GM04503 (cell line): ENCODE measurements at regions not wholly inside any gene's neighbourhood (a gene's known extent, or its start where the extent isn't known, plus 50 kb on each side); places are given as distances from the start of the nearest gene placed in this dataset.

Experiments
- DNase-seq: peaks from one replicate; pipeline ENCODE4 v3.0.0-alpha.2; 2012; ENCODE audit warnings: low read depth

GRCh38 chr22:27144321-27144720 lies 486.9 kb downstream of the MIAT start:
- DNase-seq = no peak

DNA sequence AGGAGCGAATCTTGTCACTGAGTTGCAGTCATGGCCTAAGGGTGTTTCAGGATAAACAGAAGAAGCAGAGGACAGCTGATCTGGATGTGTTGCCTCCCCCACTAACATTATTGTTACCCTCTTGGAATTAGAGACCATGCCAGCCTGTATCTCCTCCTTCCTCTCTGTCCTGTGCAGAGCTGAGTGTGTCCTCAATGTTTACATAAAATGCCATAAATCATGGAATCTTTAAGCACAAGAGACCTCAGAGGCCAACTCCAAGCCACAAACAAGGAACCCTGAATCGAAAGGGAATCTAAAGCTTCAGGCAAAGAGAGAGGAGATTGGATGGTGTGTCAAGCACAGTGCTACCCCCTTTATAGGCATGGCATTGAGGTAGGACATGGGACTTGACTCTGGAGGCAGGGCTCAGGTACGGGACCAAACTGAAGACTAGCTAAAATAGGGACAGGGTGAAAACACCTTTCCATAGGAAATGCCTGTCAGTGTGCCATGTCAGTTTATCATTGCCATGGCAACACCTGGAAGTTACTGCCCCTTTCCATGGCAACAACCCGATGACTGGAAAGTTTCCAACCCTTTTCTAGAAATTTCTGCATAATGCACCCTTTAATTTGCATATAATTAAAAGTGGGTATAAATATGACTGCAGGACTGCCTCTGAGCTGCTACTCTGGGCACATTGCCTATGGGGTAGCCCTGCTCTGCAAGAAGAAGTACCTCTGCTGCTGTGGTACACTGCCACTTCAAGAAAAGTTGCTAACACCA lies 489.7 kb downstream of the MIAT start:
- DNase-seq = no peak

DNA sequence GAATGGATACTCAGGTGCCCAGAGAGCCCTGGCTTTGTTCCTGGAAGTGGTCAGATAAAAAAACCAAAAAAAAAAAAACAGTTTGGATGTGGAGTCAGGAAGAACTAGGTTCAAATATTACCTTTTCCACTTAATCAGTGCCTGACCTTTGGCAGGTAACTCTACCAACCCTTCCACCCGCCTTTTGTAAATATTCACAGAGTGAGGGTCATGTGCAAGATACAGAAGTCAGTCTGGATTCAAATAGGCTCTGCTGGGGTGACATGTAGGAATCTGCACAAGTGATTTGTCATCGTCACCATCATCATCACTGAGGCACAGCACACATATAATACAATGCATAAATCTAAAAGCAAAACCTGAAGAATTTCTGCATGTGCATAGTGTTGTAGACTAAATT lies 490.7 kb downstream of the MIAT start:
- DNase-seq = no peak

GRCh38 chr22:27148886-27149470 lies 491.6 kb downstream of the MIAT start:
- DNase-seq = no peak

DNA sequence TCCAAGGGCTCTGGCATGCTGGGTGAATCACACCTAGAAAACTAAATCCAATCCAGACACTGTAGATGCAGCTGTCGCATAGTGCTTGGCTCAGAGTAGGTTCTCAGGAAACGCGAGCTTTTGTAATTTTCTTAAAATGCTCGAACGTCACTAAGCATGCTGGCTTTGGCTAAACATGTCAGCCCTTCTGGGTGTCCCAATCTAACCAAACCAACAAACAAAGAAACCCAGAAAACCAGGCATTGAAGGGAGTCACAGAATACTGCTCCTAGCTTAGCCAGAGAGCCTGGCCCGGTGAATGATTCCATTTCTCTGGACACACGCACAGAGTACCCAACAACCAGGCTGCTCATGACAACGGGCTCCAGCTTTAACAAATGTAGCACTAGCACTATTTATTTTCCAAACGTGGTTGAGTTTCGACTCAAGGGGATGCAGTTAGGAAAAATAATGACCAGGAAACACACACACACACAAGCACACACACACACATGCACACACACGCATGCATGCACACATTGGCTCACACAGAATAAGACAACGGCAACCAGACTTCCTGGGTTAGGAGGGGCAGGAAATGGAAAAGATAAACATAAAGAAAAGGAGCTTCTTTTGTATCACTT lies 492.6 kb downstream of the MIAT start:
- DNase-seq = no peak

DNA sequence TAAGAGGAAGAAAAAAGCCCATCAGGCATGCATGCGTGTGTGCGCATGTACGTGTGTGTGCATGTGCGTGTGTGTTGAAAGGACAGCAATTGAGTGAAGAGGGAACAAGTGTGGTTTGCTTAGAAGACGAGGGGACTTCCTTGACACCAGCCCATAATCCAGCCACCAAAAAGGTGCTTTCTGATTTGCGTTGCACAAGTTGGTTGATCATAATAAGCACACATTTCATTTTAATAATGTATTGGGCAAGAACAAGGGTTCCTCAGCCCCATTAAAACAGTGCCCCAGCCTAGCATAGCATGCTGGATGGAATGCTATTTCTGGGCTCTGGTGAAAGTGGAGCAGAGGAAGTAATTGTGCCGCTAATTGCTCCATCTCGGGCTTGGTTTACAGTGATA lies 493.2 kb downstream of the MIAT start:
- no peak for DNase-seq

DNA sequence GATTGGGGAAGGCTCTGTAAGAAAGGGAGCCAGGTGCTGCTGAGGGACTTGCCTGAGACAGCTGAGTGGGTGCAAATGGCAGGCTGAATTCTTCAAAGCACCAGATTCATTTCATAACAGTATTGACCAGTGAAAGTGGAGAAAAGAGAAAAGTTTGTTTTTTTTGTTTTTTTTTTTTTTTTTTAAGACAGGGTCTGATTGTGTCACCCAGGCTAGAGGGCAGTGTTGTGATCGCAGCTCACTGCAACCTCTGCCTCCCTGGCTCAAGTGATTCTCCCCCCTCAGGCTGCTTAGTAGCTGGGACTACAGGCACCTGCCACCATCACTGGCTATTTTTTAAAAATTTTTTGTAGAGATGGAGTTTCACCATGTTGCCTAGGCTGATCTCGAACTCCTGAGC lies 494.0 kb downstream of the MIAT start:
- DNase-seq = no peak

DNA sequence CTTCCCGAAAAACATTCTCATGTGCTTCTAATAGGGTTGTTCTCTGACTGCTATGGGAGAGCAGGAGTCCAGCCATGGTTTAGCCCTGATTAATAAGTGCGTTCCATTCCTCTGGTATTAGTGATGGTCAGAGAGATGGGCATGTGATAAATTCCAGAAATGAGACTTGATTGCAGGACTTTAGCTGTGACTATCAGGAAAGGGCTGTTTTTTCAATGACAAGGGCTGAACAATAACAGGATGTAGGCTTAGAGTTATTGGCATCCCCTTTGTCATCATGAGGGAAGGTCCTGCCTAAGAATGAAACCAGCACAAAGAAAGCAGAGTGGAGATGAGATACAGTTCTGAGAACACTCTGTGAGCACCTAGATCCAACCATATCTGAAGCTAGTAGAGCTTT lies 494.6 kb downstream of the MIAT start:
- DNase-seq = no peak

GRCh38 chr22:27152883-27153282 lies 495.5 kb downstream of the MIAT start:
- no peak for DNase-seq

DNA sequence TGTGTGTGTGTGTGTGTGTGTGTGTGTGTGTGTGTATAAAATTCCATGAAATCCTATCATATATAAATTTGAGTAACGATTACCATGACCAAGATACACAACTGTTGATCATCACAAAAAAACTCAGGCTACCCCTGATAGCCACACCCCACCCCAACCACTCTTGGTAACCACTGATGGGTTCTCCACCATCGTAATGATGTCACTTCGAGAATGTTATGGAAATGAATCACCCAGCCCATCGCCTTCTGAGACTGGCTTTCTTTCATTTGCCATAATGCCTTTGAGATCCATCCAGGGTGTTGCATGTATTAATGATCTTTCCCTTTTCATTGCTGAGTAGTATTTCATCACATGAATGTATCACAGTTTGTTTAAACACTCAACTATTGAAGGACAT lies 496.0 kb downstream of the MIAT start:
- no peak for DNase-seq

GRCh38 chr22:27154717-27155116 lies 497.3 kb downstream of the MIAT start:
- DNase-seq = no peak

GRCh38 chr22:27156821-27157489 lies 499.6 kb downstream of the MIAT start:
- DNase-seq = no peak

DNA sequence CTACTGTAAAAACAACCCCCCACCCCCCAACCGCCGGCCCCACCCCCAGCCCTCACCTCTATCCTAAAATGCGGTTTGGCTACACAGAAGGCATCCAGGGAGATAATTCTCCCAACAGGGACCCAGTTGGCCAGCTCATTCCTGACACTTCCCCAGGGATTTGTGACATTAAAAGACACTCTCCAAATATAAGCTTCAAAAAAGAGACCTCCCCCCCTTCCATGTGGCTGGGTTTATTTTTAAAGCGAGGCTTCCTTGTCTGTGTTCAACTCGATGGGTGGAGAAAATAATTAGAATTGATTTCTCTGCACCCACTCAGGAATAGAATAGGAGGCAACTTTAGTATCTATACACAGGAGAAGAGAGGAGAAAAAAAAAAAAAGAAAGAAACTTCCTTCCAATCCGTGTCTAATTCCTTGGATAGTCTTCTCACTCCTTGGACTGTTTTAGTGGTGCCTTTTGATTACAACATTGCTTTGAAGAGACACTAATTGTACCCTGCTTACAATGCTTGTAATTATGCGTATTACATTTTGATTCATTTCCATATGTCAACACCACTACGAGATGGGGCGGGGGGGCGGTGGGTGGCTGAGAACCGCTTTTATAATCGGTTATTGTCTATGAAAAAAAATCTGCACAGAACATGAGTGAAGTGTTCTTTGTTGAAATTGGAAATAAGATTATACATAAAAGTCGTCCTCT lies 500.4 kb downstream of the MIAT start:
- DNase-seq = no peak

GRCh38 chr22:27159016-27159415 lies 501.6 kb downstream of the MIAT start:
- DNase-seq = no peak

GRCh38 chr22:27159716-27160295 lies 502.4 kb downstream of the MIAT start:
- no peak for DNase-seq

- DNase-seq = no peak
These were observed 506.1 kb downstream of the MIAT start for GRCh38 chr22:27163162-27164137.

DNA sequence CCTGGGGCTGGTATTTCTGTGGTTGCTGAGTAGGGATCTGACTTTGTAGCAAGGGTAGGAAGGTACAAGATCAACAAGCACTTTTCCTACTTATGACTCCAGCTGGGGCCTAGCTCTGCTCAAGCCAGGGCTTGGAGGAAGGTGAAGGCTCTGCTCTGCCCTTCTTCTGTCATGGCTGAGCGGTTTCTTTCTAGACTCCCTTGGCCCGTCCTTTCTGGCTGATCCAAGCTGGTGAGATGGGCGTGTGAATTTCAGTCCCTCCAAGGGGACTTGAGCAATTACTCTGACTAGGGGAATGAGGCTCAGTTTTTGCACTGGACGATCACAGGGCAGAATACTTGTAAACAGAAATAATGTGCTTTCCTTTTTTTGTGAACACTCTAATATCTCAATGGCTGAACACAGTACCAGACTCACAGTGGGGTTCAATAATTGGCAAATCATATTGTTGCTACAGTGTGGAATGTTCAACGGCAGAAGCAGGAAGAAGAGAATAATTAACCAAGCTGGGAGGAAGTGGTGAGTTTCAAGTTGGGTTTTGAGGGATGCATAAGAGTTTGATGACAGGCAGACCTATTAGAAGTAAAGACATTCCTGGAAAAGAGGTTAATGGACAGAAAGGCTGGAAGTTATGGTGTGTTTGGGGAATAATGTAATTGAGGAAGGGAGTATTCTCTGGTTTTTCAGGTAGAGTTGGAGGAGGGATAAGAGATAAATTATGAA lies 507.6 kb downstream of the MIAT start:
- DNase-seq = no peak

DNA sequence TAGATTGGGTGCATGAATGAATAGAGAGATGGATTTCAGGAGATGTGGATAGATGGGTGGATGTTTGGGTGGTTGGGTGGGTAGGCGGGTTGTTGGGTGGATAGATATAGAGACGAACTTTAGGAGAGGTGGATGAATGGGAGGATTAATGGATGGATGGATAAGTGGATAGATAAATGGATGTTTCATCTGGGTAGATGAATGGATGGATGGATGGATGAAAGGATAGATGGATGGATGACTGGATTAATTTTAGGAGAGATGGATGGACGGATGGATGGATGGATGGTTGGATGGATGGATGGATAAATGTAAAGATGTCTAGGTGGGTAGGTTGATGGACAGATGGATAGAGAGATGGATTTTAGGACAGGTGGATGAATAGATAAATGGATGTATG lies 511.3 kb downstream of the MIAT start:
- no peak for DNase-seq

- peak; percentile 96 for DNase-seq
These were observed 513.1 kb downstream of the MIAT start for GRCh38 chr22:27170491-27170890.

DNA sequence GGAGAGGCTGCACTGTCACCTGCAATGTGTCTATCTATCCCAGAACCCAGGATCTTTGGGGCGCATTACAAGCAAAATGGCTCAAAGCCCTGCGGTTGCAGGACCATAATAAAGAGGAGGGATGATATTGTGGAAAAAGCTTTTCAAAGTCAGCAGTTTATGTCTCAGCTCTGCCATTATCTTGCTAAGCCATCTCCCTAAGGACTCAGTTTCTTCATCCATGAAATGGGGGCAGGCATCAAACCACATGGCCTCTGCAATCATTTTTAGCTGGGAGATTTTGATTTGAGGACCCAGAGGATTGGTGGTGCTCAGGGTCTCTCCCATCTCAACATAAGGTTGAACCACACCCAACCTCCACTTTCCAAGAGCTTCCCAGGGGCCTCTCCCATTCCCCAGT lies 513.8 kb downstream of the MIAT start:
- DNase-seq = no peak
